Activated CD4-positive, alpha-beta T cell treated with anti-CD3 and anti-CD28 coated beads, Interleukin-2, amount 10 ng/mL, durations not matched to agents 7 days and 5 days (primary cell): ENCODE measurements at regions not wholly inside any gene's neighbourhood (a gene's known extent, or its start where the extent isn't known, plus 50 kb on each side); places are given as distances from the start of the nearest gene placed in this dataset.

Source experiments
- CTCF ChIA-PET: fragments of 350-600 bp; sonication (Branson Sonifier 250); formaldehyde crosslinking; loops from one replicate; lab custom pipeline; 2021; ENCODE audit warnings: antibody characterized with exemption; lab: Charles Lee
- POLR2A ChIA-PET: fragments of 350-600 bp; sonication (Branson Sonifier 250); formaldehyde crosslinking; loops from one replicate; lab custom pipeline; 2021; ENCODE audit warnings: antibody characterized with exemption; lab: Charles Lee
- DNase-seq: peaks from one replicate; pipeline ENCODE4 v3.0.0-alpha.2; 2020
- H3K27ac Mint-ChIP-seq: one replicate; pipeline ENCODE4 v1.8.0; 2021; ENCODE audit warnings: mild to moderate bottlenecking, moderate library complexity, mixed read lengths
- H3K27me3 Mint-ChIP-seq: one replicate; pipeline ENCODE4 v1.8.0; 2021; ENCODE audit warnings: mixed read lengths
- H3K36me3 Mint-ChIP-seq: one replicate; pipeline ENCODE4 v1.8.0; 2021; ENCODE audit warnings: low read depth, mixed read lengths
- H3K4me1 Mint-ChIP-seq: one replicate; pipeline ENCODE4 v1.8.0; 2021; ENCODE audit warnings: mixed read lengths
- H3K4me3 Mint-ChIP-seq: one replicate; pipeline ENCODE4 v1.8.0; 2021; ENCODE audit warnings: mild to moderate bottlenecking, moderate library complexity, mixed read lengths
- H3K9me3 Mint-ChIP-seq: one replicate; pipeline ENCODE4 v1.8.0; 2021; ENCODE audit warnings: mixed read lengths

DNA sequence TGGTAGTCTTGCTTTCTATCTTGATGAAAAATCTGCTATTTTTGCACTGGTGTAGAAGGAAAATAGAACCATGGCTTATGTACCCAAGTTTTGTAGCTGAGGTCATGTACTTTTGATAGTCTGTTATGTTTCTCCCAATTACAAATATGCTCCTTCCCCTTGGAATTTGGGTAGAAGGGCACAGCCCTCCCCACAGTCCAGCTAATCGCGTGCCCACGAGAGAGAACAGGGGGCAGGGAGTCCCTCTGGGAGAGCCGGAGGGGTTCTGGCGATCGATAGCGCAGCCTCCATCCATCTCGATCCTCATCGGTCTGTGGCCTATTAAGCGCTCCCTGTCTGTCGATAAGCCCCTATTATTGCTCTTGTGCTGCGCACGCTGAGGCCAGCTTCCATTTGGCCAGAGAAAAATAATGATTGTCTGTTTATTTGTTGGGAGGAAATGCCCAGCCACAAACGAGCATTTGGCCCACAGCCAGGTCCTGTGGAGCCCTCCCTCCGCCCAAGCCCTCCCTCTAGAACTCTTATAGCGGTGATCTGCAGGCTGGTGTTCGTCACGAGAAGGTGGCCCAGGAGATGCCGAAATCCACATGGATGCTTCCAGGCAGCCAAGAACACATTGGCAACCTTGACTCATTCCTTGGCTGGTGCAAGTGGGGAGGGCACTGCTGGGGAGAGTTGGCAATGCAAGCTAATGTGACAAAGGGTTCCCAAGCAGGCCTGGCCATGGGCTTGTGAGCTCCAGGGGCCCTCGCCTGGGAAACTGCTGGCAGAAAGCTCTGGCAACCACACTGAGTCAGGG is 134.7 kb upstream of the TNR start:
- Mint-ChIP-seq H3K27ac (no peak overlapping the region), H3K4me1 (no peaks in the 10 kb centered on the region), H3K9me3 (no peaks in the 10 kb centered on the region), H3K36me3 (no peaks in the 10 kb centered on the region), H3K27me3 (peaks cover 2% of the 10 kb centered on the region), H3K4me3 (no peak overlapping the region)
- ChIA-PET POLR2A (no interaction called here), CTCF (interaction anchor here (0.9 kb wide), 1 partner anchor 53 kb away, joined by 3 read pairs; no protein-coding TSS in a partner anchor)
- no peak for DNase-seq

DNA sequence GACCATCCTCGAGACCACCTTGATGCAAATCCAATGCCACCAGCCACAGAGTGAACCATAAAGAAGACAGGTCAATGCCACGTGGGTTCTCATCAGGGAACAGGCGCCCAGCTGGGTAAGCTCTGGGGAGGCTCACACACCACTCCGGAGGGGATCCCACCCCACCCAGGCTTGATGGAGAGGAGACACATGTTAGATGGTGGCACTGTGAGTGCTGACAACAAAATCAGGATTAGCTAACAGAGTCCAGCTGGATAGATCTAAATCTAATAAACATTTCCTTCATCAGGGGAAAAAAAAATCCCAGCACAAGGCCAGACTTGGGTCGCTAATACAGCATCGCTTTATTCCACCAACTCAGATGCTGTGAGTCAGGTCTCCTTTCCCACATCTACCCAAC is 132.2 kb upstream of the TNR start:
- no peaks in the 10 kb centered on the region for H3K4me1 Mint-ChIP-seq

DNA sequence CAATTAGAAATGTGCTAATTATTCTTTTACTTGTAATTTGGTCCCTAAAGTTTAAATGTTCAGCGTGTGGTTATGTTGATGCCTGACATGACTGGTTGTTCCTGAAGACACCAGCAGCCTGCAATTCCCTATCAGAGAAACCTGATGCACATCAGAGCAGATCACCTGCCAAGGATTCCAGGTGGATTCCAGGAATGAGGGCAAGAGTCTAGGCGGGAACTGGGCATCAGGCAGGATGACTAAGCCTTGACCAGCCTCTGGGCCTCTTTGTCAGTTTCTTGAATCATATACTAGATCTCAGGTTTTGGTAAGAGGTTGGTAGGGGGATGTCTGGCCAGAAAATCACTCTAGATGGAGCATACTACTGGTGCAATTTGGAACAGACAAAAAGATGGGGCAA is 130.7 kb upstream of the TNR start:
- Mint-ChIP-seq H3K36me3 (no peaks in the 10 kb centered on the region), H3K27ac (no peak overlapping the region), H3K4me1 (no peaks in the 10 kb centered on the region), H3K4me3 (no peak overlapping the region), H3K9me3 (no peaks in the 10 kb centered on the region), H3K27me3 (no peaks in the 10 kb centered on the region)
- POLR2A ChIA-PET, result no interaction called here
- DNase-seq, result no peak
- CTCF ChIA-PET, result no interaction called here

More for the DNA sequence above, 132.2 kb upstream of the TNR start:
- H3K4me3 Mint-ChIP-seq, result no peak overlapping the region
- no peaks in the 10 kb centered on the region for H3K27me3 Mint-ChIP-seq
- ChIA-PET CTCF (no interaction called here), POLR2A (no interaction called here)
- DNase-seq, result no peak
- H3K27ac Mint-ChIP-seq, result no peak overlapping the region
- H3K9me3 Mint-ChIP-seq, result no peaks in the 10 kb centered on the region
- H3K36me3 Mint-ChIP-seq, result no peaks in the 10 kb centered on the region

DNA sequence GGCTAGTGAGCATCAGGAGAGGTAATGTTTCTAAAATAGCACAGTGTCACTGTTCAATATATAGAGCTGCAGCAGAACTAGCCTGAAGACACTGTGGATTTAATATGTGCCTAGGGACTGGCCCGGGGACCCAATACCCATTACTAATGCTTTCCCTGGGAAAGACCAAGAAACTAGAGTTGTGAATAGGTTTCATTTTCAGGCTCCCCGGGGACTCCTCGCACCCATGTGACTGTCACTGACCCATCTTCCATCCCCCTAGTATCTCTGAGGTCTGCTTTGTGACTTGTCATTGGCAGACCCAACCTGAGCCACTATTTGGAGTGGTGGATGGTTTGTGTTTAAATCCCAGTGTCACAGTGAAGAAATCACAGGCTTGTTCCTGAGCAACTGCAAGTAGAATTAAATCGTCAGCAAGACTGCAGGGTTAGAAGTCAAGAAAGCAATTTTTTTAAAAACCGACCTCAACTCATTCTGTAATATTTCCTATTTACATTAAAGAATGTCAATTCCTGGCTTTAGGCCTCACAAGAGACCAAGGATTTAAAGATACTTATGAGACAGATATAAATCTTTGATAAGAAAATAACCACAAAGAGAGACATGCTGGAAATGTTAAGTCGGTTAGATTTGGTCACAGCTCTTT is 130.0 kb upstream of the TNR start:
- no peaks in the 10 kb centered on the region for H3K4me1 Mint-ChIP-seq
- no peaks in the 10 kb centered on the region for H3K9me3 Mint-ChIP-seq
- ChIA-PET POLR2A (no interaction called here), CTCF (interaction anchor here (1.0 kb wide), 1 partner anchor 499 kb away, joined by 3 read pairs; no protein-coding TSS in a partner anchor)
- no peak overlapping the region for H3K27ac Mint-ChIP-seq
- DNase-seq, result no peak
- no peak overlapping the region for H3K4me3 Mint-ChIP-seq
- H3K27me3 Mint-ChIP-seq, result no peaks in the 10 kb centered on the region
- H3K36me3 Mint-ChIP-seq, result no peaks in the 10 kb centered on the region

DNA sequence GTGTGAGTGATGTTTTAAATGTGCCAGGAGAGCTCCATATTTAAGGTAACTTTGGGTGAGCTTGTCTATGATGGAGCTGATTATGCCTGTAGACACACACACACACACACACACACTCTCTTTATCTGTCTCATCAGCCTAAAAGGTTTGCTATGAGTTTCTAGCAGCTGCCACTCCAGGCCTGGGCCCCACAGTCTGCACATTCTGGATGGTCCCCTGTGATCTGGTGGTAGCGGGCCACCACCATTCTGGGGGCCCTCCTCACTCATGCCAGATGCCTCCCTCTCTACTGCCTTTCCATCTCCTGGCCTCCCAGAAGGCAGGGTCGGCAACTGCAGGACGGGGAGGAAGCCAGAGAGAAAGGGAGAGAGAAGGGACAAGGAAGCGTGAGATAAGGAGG is 129.2 kb upstream of the TNR start:
- Mint-ChIP-seq H3K27ac (no peak overlapping the region), H3K27me3 (no peaks in the 10 kb centered on the region), H3K36me3 (no peaks in the 10 kb centered on the region), H3K9me3 (no peaks in the 10 kb centered on the region), H3K4me1 (no peaks in the 10 kb centered on the region), H3K4me3 (no peak overlapping the region)
- no peak for DNase-seq
- CTCF ChIA-PET, result interaction anchor here (1.0 to 1.1 kb wide), 2 partner anchors 18 to 498 kb away, joined by 3 to 4 read pairs; no protein-coding TSS in a partner anchor
- POLR2A ChIA-PET, result no interaction called here

DNA sequence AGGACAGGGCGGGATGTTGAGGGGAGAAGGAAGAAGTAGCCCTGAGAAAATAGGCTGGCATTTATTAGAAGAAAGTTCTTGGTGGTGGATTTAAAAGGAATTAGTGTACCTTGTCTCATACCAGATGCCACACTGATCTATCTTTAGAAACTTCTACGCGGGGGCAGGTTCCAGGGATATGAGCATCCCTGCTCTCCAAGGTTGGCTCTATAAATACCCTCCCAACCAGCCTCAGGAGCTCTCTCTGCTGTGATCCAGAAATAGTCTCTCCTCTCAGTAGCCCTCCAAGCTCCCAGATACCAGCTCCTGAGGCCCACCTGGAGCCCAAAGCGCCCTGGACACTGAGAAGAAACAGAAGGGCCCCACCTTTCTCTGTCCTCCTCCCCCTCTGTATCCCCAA is 128.3 kb upstream of the TNR start:
- Mint-ChIP-seq H3K27ac (no peak overlapping the region), H3K9me3 (no peaks in the 10 kb centered on the region), H3K4me1 (no peaks in the 10 kb centered on the region), H3K36me3 (no peaks in the 10 kb centered on the region), H3K4me3 (no peak overlapping the region), H3K27me3 (no peaks in the 10 kb centered on the region)
- no peak for DNase-seq
- CTCF ChIA-PET, result no interaction called here
- POLR2A ChIA-PET, result no interaction called here

DNA sequence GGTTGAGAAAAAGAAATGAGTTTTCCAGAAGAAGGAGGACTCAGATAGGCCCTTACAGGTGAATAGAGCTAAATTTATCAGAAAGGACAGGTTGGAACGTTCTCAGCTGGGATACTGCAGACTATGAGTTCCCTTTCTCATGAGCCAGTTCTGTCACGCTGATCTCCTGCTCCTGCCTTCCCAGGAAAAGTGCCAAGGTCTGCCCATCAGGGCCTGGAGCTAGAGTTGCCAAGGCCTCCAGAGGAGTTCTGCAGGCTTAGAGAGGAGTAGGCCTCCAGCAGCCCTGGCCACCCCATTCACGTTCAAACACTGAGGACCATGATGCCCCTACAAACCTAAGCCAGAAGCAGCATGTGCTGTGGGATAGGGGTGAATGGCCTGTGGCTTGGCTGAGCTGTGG is 126.8 kb upstream of the TNR start:
- POLR2A ChIA-PET, result no interaction called here
- Mint-ChIP-seq H3K4me3 (no peak overlapping the region), H3K4me1 (no peaks in the 10 kb centered on the region), H3K9me3 (no peaks in the 10 kb centered on the region), H3K27ac (no peak overlapping the region), H3K36me3 (no peaks in the 10 kb centered on the region), H3K27me3 (no peaks in the 10 kb centered on the region)
- no peak for DNase-seq
- CTCF ChIA-PET, result interaction anchor here (1.1 kb wide), 1 partner anchor 488 kb away, joined by 3 read pairs; no protein-coding TSS in a partner anchor

DNA sequence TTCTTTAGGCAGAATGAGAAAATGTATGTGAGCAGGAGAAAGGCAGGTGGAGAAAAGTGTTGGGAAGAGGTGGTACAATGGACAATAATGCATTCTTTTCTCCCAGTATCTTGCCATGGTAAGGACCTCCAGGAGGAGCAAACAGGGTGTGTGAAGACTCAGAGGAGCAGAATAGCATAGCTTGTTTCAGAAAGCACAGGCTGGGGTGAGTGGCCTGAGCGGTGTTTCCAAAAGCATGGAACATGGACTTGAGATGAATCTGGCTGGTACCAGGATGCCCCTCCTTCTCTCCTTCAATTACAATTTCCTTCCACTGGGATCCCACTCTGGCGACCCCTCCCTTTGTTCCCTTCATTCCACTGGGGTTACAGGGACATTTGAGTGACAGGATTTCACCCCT is 123.4 kb upstream of the TNR start:
- Mint-ChIP-seq H3K4me3 (no peak overlapping the region), H3K36me3 (no peaks in the 10 kb centered on the region), H3K27ac (no peak overlapping the region), H3K4me1 (no peaks in the 10 kb centered on the region), H3K27me3 (no peaks in the 10 kb centered on the region), H3K9me3 (no peaks in the 10 kb centered on the region)
- ChIA-PET POLR2A (no interaction called here), CTCF (no interaction called here)
- DNase-seq, result no peak

DNA sequence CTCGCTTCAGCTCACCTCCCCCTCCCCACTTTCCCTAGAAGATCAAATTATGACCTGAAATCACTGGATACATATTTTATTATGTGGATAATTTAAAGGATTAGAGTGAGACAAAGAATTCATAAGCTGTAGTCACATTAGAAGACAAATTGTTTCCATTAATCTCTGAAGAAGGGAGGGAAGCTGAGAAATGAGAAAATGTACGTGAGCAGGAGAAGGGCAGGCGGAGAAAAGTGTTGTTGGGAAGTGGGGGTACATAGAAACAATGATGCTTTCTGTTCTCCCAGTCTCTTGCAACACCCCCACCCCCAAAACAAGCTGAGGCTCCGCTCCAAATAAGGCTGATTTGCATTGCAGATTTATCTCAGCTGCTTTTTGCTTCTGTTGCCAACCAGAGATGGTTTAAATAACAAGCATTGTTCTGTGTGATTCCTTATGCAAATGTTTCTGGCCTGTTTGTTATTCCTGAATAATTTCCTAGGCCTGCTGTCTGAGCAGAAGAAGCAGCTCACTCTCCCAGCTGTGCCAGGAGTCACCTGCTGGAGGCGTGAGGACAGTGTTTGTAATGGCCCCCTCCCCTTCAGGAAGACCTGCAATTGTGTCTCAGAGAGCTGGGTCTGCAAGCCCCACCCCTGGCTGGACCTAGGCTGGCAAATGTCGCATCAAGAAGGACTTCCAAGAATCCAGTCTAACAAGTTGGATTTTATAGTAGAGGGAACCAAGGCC is 121.8 kb upstream of the TNR start:
- H3K4me1 Mint-ChIP-seq, result no peaks in the 10 kb centered on the region
- no peaks in the 10 kb centered on the region for H3K27me3 Mint-ChIP-seq
- no peaks in the 10 kb centered on the region for H3K9me3 Mint-ChIP-seq
- no peaks in the 10 kb centered on the region for H3K36me3 Mint-ChIP-seq
- DNase-seq, result no peak
- H3K4me3 Mint-ChIP-seq, result no peak overlapping the region
- CTCF ChIA-PET, result no interaction called here
- no peak overlapping the region for H3K27ac Mint-ChIP-seq
- POLR2A ChIA-PET, result interaction anchor here (0.6 kb wide), 1 partner anchor 452 kb away, joined by 7 read pairs; no protein-coding TSS in a partner anchor

DNA sequence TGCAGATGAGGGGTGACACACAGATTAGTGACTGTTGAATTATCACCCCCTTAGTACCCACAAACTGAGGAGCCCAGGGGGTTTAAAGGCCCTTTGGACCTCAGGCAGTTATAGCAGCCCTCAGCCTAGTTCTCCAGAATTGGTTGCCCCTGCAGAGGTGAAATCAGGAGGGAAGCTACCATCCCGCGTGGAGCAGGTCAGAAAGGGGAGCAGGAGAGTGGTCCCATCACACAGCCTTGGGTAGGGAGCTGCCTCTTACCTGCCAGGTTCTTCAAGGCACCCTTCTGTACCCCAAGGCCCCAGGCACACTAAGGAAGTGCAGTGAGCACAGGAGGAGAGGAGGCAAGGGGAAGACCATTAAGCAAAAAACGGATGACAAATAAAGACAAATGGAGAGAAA is 121.2 kb upstream of the TNR start:
- Mint-ChIP-seq H3K27me3 (no peaks in the 10 kb centered on the region), H3K4me3 (no peak overlapping the region), H3K4me1 (no peaks in the 10 kb centered on the region), H3K27ac (no peak overlapping the region), H3K9me3 (no peaks in the 10 kb centered on the region), H3K36me3 (no peaks in the 10 kb centered on the region)
- no peak for DNase-seq
- CTCF ChIA-PET, result interaction anchor here (0.6 kb wide), 1 partner anchor 26 kb away, joined by 3 read pairs; no protein-coding TSS in a partner anchor
- POLR2A ChIA-PET, result no interaction called here

DNA sequence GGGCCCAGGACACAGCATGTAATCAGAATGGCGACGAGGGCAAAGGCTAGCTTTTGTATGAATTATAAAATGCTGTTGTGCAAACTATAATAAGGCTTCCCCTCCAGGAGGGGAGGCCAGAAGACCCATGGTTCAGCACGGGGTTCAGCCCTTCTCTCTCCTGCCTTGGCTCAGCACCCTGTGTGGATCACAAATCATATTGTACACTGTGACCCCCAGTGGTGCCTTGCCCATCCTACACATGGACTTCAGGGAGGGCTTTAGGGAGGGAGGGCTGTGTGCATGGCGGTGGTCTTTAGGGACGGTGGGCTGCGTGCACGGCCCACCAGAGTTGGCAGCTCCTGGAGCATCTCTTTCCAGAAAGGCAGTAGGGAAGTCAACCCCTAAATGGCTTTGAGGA is 120.8 kb upstream of the TNR start:
- ChIA-PET CTCF (interaction anchor here (0.6 kb wide), 1 partner anchor 25 kb away, joined by 3 read pairs; no protein-coding TSS in a partner anchor), POLR2A (no interaction called here)
- H3K4me1 Mint-ChIP-seq, result no peaks in the 10 kb centered on the region
- H3K27ac Mint-ChIP-seq, result no peak overlapping the region
- H3K27me3 Mint-ChIP-seq, result no peaks in the 10 kb centered on the region
- H3K36me3 Mint-ChIP-seq, result no peaks in the 10 kb centered on the region
- no peaks in the 10 kb centered on the region for H3K9me3 Mint-ChIP-seq
- DNase-seq, result no peak
- H3K4me3 Mint-ChIP-seq, result no peak overlapping the region

DNA sequence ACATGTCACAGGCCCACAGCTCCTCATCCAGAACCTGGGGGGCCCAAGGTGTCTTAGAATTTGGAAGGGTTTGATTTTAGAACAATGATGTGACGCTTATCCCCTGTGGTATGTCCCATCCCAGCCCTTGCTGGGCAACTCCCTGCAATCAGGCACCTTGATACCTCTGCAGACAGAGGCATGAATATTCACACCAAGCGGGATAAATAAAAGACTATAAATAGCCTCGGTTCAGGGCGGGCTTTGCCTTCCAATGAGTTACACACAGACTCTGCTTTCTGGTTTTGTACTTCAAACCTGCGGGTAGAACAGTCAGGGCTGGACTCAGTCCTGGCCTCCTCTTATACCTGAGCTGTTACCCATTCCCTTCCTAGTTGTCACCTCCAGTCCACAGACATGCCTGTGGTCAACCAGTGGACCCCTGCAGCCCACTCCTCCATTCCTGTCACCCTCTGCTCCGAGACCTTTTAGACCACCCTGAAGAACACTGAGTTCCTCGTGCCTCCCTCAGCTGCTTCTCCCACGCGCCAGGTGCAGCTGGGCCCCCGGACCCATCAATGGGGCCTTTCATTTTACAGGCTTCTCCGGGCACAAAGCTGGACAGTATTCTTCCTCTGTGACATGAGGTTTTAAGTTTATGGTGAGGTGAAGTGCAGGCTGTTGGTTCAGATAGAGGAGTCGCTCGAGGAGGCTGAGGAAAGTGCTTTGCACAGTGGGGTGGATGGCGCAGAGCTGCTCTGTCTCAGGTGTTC is 120.1 kb upstream of the TNR start:
- Mint-ChIP-seq H3K4me1 (no peaks in the 10 kb centered on the region), H3K27me3 (no peaks in the 10 kb centered on the region), H3K27ac (no peak overlapping the region), H3K9me3 (no peaks in the 10 kb centered on the region), H3K4me3 (no peak overlapping the region), H3K36me3 (no peaks in the 10 kb centered on the region)
- CTCF ChIA-PET, result interaction anchor here (0.6 kb wide), 1 partner anchor 25 kb away, joined by 3 read pairs; no protein-coding TSS in a partner anchor
- POLR2A ChIA-PET, result no interaction called here
- no peak for DNase-seq
